GM18868 (cell line): ENCODE measurements at regions not wholly inside any gene's neighbourhood (a gene's known extent, or its start where the extent isn't known, plus 50 kb on each side); places are given as distances from the start of the nearest gene placed in this dataset.

Source experiments
- ATAC-seq: cut with Tn5 transposase; IDR thresholded peaks from one replicate; pipeline ENCODE4 v1.9.1; 2021; ENCODE audit warnings: mild to moderate bottlenecking, moderate library complexity; ENCODE audit not compliant: unreplicated experiment

GRCh38 chr13:107778094-107778493 lies 437.2 kb downstream of the LIG4 start:
- no peak for ATAC-seq

DNA sequence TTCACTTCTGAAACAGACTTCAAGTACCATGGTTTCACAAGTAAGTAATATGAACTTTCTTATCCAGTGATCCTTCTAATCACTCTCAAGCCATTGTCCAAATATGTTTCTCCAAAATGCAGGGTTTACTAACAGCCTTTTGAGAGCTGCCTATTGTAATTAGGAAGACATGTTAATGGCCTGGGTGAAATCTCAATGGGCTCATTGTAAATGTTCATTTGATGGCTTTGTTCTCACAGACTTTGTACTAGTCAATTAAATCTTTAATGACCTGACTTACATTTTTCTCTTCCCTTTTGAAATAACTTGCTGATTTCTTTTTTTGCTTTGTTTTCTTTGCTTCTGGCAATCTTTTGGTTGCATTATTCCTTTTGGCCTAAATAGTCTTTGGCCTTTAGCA lies 444.8 kb downstream of the LIG4 start:
- no peak for ATAC-seq

GRCh38 chr13:107767119-107767518 lies 448.2 kb downstream of the LIG4 start:
- ATAC-seq = no peak

DNA sequence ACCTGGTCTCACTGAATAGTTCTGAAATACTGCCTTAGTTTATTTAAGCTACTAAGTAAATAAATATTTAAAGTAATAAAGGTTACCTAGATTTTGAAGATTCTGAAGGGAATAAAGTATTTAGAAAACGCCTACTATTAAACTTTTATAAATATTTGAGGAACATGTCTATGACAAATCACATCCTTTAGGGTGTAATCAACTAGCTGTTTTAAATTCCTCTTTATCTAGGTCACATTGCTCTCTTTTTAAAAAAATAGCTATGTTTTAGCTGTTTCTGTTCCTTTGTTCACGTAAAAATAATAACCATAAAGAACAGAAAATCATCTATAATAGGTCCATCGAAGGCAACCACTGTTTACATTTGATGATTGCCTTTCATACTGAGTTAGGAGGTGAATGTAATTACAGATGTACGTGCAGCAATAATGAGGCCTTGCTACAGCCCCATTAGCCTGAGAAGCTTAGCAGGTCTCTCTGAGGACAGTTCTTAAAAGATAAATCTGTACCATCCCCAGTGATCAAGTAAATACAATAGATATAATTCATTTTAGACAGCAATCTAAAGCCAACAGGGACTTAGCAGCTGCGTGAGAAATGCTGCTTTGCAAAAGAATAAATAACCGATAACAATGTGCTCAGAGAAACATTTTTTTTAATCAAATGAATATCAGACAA lies 449.5 kb downstream of the LIG4 start:
- ATAC-seq = no peak

DNA sequence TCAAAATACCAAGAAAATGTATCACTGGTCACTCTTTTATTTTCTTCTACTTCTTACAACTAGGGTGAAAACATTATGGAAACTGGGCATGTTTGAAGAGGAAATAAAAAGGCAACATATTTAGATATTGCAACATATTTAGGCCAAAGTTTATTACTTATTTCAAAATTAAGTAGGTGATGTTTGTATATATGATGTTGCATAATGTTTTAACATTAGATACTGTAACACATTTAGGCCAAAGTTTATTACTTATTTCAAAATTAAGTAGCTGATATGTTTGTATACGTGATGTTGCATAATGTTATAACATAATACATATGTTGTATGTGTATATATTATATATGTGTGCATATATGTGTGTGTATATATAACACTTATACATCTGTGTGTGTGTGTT lies 451.3 kb downstream of the LIG4 start:
- no peak for ATAC-seq

GRCh38 chr13:107753748-107754147 lies 461.6 kb downstream of the LIG4 start:
- ATAC-seq = no peak

DNA sequence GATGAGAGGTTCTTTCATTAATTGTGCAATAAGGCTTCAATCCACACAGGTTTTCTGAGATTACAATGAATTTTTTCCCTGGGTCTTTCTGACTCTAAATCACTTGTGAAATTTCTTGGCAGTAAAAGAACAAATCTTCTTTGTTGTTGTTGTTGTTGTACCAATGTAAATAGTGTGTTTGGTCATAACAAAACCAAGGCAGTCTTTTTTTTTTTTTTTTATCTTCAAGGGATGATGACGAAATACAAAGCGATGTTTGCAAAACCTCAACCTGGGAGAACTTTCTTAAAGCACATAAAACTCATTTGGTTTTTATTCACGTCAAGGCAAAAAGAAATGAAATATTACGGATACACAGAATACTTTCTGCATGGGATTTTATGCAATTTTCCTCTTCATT lies 462.0 kb downstream of the LIG4 start:
- ATAC-seq = no peak

DNA sequence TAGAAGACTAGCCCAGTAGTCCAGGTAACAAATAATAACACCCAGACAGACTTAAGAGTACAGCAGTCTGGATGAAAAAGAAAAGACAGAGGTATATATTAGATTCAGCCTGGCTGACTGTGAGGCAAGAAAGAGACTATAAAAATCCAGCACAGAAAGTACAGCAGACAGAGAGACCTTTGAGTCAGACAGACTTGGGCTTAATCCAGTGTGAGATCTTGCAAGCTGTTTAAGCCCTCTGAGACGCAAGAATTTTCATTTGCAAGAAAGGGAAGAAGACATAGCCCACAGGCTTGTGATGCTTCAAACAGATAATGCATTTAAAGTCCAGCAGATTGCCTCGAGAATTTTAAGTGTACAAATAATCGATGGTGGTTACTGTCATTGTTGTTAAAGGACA lies 471.4 kb downstream of the LIG4 start:
- ATAC-seq = no peak

GRCh38 chr13:107743526-107743925 lies 471.8 kb downstream of the LIG4 start:
- ATAC-seq = no peak

DNA sequence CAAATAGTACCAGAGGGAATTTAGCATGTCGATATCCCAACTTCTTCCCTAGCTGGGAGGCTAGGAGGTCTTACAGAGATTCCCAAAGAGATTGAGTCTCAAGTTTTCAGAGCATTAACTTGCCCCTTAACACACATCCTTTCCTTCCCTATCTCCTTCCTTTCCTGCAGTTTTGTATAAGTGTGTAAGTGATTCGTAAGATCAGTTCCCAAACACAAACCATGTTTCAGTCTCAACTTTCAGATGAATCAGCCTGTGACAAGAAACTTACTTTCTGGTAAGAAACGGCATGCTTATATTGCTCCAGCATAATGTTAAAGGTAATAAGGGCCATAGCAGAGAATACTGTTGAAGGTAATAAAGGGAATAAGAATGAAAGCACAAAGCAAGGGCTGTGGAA lies 472.2 kb downstream of the LIG4 start:
- no peak for ATAC-seq

DNA sequence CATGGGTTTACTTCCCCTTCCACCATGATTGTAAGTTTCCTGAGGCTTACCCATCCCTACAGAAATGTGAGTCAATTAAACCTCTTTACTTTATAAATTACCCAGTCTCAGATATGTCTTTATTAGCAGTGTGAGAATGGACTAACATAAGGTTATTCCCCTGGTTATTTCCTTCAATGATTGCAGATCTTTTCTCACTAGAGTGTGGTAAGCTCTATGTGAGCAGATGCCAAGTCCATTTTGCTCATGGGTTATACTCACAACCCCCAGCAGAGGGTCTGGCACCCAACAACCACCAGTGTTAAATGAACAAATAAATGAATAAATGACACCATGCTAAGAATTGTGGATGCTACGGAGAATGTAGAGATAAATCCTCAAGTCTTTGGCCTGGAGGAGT lies 472.8 kb downstream of the LIG4 start:
- ATAC-seq = peak; percentile 73

- no peak for ATAC-seq
Measured at GRCh38 chr13:107738004-107738403, 477.3 kb downstream of the LIG4 start.

GRCh38 chr13:107736731-107737130 lies 478.6 kb downstream of the LIG4 start:
- ATAC-seq = no peak

- ATAC-seq = no peak
Measured at GRCh38 chr13:107736170-107736569, 479.2 kb downstream of the LIG4 start.

GRCh38 chr13:107734891-107735625 lies 480.3 kb downstream of the LIG4 start:
- no peak for ATAC-seq

- ATAC-seq = no peak
Measured at GRCh38 chr13:107733276-107733675, 482.1 kb downstream of the LIG4 start.

GRCh38 chr13:107730813-107731212 lies 484.5 kb downstream of the LIG4 start:
- ATAC-seq = no peak

DNA sequence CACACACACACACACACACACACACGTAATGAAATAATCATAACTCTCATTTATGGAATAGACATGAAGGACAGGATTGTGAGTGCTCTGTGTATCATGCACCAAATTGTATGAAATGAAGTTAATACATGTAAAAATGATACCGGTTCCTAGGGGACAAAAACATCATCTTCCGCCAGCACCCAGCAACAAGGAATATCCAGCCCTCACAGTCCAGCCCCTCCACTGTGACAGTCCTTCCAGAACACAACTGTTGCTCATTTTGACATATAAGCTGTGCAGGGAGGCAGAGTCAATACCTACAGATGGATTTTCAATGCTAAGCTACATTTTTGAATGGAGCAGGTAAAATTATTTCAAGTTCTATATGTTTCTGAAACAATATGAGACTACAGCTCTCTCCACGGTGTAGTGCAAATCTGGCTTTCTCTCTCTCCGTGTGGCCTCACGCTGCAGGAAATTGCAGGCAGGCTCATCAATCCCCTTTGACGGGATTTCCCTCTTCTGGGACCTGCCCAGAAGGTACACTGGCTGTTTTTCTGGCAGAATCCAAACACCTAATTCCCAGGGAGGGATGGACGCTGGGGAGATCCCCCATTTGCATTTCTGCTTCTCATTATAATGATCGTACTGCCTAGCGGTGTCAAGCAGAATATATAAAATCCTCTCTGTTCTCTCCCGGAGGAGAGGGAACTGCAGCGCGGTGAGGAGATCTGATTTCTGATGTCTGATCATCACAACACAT lies 494.0 kb downstream of the LIG4 start:
- ATAC-seq = no peak

DNA sequence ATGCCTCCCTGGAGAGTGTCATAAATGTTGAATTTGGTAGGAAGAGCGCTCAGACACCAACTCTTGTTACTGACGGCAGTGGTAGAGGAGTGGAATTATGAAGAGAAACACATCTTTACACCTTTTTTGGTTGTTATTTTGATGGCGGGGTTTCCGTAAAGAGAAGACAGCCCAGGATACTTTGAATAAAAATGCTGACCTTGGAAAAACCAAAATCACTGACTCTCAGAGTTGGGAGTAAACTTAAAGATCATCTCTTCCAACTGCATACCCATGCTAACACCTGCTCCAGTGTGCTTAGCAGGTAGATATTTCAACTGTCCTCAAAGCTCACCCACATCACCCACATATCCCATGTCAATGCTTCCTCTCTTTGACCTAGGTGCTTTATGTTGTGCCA lies 498.6 kb downstream of the LIG4 start:
- ATAC-seq = no peak

GRCh38 chr13:107716241-107716640 lies 499.1 kb downstream of the LIG4 start:
- no peak for ATAC-seq

GRCh38 chr13:107715496-107715895 lies 499.8 kb downstream of the LIG4 start:
- no peak for ATAC-seq

GRCh38 chr13:107713314-107713713 lies 502.0 kb downstream of the LIG4 start:
- ATAC-seq = no peak
